ENCODE measurements at regions not wholly inside any gene's neighbourhood (a gene's known extent, or its start where the extent isn't known, plus 50 kb on each side); places are given as distances from the start of the nearest gene placed in this dataset.
"Not testable (repeated sequence)": the region's sequence is repeated elsewhere in the genome, so short reads cannot be mapped to it uniquely, and the experiment has no call there.

GRCh38 chr16:29172098-29172724, 187.4 kb downstream of the LAT start:
- intact Hi-C loops (cut with micrococcal nuclease); ATAC-seq: not testable (repeated sequence)
- peak; percentile 9 for DNase-seq

DNA sequence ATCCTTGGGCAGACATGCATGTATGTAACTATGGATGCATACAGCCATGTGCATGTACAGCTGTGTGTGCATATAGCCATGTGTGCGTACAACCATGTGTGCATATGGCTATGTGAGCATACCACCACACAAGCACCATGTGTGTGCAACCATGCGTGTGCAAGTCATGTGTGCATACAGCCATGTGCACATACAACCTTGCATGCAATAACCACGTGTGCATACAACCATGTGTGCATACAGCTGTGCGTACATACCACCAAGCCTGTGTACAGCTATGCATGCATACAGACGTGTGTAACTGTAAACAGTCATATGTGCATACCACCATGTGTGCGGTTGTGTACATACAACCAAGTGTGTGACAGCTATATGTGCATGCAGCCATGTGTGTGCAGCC, 186.4 kb downstream of the LAT start:
- intact Hi-C loops (cut with micrococcal nuclease); ATAC-seq: not testable (repeated sequence)
- peak; percentile 12 for DNase-seq

- ATAC-seq (peak; percentile 65), DNase-seq (peak; percentile 63)
- intact Hi-C loops (cut with micrococcal nuclease), result not testable (repeated sequence)
These were observed 185.7 kb downstream of the LAT start for GRCh38 chr16:29170393-29171119.

DNA sequence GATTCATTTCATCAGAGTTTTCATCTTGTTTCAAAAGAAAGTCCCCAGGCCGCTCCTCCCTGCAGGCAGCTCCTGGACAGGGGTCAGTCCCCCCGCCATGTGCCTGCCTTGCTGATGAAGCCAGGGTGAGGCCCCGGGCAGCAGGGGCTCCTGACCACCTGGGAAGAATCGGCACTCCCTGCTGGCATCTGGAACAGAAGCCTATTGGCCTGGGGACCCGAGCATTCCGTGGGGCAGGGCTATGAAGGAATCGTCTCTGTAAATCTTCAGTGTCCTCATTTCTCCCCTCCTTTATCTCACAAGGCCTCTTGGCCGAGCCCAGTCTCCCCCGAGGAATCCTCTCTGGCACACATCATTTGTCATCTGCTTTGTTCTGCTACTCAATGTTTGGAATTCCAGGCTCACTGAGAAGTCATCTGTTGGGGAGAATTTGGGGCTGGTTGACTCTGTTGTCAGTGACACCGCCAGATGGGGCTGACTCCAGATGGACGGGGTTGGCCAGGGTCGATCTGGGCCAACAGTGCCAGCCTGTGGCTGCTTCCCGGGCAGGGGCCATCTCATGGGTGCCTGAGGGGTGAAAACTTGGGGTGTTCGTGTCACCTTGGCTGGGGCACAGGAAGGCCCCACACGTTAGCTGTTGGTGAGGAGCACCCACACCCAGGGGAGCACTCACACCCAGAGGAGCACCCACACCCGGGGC, 184.6 kb downstream of the LAT start:
- intact Hi-C loops (cut with micrococcal nuclease), result not testable (repeated sequence)
- peak; percentile 77 for ATAC-seq
- DNase-seq, result peak; percentile 56

- intact Hi-C loops (cut with micrococcal nuclease); ATAC-seq: not testable (repeated sequence)
- DNase-seq, result peak; percentile 31
These were observed 183.8 kb downstream of the LAT start for GRCh38 chr16:29168515-29169259.

- peak; percentile 3 for DNase-seq
- ATAC-seq; intact Hi-C loops (cut with micrococcal nuclease): not testable (repeated sequence)
These were observed 179.7 kb downstream of the LAT start for GRCh38 chr16:29164442-29165089.

DNA sequence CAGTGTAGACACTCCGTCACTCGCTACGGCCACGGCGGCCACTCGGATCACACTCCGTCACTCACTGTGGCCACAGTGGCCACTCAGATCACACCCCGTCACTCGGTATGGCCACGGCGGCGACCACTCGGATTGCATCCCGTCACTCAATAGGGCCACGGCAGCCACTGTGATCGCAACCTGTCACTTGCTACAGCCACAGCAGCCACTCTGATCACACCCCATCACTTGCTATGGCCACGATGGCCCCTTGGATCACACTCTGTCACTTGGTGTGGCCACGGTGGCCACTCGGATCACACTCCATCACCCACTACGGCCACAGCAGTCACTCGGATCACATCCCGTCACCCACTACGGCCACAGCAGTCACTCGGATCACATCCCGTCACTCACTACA, 175.3 kb downstream of the LAT start:
- ATAC-seq; intact Hi-C loops (cut with micrococcal nuclease): not testable (repeated sequence)
- peak; percentile 17 for DNase-seq

DNA sequence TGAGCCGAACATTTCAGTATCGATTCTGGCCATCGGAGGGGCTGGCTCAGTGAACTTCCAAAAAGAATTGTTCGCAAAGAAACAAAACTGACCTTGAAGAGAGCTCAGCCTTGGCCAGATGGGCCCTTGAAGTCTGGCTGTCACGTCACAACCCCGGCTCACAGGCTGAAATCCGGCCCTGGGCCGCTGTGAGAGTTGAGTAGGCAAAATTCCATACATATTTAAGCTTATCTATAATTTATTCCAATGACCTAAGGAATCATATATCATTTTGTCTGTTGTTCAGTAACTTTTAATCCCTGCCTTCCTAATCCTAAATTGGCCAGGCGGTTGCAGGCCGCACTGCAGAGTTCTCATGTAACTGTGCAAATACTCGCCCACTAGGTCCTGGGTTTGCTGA, 174.8 kb downstream of the LAT start:
- intact Hi-C loops (cut with micrococcal nuclease); ATAC-seq: not testable (repeated sequence)
- peak; percentile 29 for DNase-seq

DNA sequence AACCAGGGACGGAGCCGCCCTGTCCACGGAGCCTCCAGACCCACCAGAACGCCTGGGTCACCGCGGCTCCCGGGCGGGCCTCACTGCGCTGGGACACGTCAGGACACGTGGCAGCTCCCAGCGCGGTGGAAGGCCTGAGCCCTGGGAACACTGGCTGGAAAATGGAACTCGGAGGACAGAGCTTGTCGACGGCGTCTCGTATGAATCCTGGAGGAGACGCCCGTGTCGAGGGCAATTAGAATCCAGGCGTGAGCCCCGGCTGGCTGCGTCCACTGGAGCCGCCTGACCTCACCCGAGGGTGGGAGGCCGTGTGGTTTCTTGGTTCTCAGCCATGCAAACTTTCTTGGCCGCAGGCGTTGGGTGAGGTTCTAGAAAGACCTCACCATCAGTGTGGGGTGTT, 173.9 kb downstream of the LAT start:
- peak; percentile 56 for DNase-seq
- peak; percentile 10 for ATAC-seq
- intact Hi-C loops (cut with micrococcal nuclease), result no loop called here

DNA sequence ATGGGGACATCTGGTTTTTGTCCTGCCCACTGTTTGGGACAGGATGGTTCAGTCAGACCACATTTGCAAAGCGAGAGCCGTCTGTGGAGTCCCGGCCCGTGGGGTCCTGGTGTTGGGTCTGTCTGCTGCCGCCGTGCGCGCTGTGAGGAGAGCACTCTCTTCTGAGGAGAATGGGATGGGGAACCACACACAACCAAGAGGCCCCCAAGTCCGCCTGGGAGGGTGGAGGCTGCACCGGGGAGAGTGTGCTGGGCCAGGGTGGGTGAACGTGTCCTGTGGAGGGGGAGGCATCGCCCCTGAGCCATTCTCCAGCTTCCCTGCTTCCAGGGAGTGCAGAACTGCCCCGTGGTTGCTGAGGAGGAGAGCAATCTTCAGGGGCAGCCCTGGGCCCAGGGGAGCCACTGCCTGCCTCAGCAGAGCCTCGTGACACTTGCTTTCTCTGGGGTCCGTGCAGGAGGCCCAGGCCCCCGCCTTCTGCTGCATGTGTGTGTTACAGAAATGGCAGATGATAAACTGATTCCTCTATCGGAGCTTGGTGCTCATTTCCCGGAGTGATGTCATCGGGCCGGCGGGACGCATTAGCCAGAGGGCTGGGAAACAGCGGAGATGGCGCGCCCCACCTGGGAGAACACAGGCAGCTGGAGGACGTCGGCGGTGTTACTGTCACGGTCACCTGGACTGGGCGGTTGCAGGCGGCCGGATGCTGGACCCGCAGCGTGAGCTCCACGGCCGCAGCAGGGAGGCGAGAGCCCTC, 173.4 kb downstream of the LAT start:
- intact Hi-C loops (cut with micrococcal nuclease), result not testable (repeated sequence)
- peak; percentile 13 for ATAC-seq
- peak; percentile 53 for DNase-seq

DNA sequence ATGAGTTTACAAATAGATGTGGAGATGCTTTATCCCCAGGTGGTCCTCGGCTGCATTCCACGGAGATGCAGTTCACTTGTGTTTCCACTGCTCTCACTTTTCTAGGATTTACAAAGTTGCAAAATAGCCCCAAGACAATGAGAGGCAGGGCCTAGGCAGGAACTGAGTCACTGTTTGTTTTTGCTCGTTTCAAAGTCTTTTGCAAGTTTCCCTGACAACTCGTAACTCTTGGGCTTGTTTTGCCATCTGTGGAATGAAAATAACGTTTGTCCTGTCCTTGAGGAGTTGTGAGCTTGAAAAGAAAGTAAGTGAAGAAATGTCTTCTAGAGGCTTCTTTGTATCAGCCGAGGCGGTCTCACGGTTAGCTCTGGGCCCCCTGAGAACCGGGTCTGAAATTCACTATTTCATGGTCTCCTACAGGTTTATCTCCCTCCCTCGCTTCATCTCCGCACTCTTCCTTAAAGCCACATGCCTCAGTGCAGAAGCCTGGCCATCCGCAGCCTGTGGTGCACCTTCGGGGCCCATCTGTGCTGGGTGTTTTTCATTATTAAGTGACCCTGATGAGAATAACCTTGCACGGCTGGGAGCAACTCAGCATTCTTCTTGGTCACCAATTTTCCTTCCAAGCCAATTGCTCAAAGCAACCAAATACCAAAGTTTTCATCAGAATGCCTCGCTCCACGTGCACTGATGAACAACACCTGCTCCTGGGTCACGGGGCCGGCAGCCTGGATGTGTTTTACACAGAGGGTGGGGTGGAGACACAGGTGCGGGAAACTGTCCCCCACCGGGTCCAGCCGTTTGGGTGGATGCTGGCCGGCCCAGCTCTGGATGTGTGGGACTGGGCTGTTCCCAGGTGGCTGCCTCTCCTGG, 172.4 kb downstream of the LAT start:
- DNase-seq (peak; percentile 62), ATAC-seq (peak; percentile 77)
- intact Hi-C loops (cut with micrococcal nuclease), result not testable (repeated sequence)

DNA sequence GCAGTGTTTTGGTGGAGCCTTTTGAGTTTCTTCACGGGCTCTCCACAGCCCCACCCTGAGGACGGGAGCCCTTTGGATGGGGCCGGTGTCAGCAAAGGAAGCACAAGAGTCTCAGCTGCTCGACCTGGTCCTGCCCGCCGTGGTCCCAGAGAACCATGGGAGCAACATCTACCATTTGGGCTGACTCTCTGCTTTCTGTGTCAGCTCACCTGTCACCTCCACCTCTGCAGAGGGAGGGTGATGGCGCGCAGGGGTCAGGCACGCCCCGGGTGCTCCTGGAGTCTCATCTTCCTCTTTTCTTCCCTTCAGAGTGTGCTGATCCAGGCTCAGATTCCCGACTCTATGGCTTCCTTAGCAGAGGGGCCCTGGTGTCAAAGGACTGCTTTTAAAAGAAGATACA, 171.7 kb downstream of the LAT start:
- intact Hi-C loops (cut with micrococcal nuclease), result no loop called here
- DNase-seq (no peak), ATAC-seq (no peak)

DNA sequence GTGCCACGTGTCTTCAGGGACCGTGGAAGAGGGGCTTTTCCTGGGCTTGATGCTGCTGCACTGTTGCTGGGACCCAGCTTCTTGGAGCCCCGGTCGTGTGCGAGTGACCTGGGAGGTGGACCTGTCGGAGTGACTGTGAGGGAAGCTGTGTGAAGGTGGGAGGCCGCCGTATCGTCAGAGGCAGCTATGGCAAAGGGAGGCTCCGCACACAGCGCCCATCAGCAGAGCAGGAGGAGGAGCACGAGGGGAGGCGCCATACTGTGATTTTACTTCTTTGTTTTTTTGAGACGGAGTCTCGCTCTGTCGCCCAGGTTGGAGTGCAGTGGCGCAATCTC, 171.0 kb downstream of the LAT start:
- not testable (repeated sequence) for ATAC-seq, DNase-seq

GRCh38 chr16:29155131-29155865, 170.4 kb downstream of the LAT start:
- DNase-seq; ATAC-seq; intact Hi-C loops (cut with micrococcal nuclease): not testable (repeated sequence)

More for the DNA sequence above, 171.0 kb downstream of the LAT start:
- intact Hi-C loops (cut with micrococcal nuclease), result not testable (repeated sequence)

GRCh38 chr16:29154676-29155121, 169.8 kb downstream of the LAT start:
- peak; percentile 58 for DNase-seq
- peak; percentile 11 for ATAC-seq
- intact Hi-C loops (cut with micrococcal nuclease), result no loop called here

GRCh38 chr16:29154088-29154487, 169.2 kb downstream of the LAT start:
- intact Hi-C loops (cut with micrococcal nuclease), result no loop called here
- DNase-seq (no peak), ATAC-seq (no peak)

DNA sequence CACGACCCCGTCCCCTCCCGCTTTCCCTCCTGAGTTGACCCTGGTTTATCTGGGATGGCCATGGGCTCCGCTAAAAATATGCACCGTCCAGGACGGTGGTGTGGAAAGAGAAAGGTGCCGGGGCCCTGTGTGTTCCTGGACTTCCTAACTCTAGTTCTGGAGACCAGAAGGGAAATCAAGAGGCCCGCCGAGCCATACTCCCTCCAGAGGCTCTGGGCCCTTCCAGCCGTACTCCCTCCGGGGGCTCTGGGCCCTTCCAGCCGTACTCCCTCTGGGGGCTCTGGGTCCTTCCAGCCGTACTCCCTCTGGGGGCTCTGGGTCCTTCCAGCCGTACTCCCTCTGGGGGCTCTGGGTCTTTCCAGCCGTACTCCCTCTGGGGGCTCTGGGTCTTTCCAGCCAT, 168.5 kb downstream of the LAT start:
- intact Hi-C loops (cut with micrococcal nuclease); ATAC-seq; DNase-seq: not testable (repeated sequence)
